NB4 (cell line): ENCODE measurements at regions not wholly inside any gene's neighbourhood (a gene's known extent, or its start where the extent isn't known, plus 50 kb on each side); places are given as distances from the start of the nearest gene placed in this dataset.

Source experiments
- CTCF ChIP-seq: IDR thresholded peaks from one replicate; pipeline ENCODE4 v1.5.1; 2012; ENCODE audit warnings: low read depth, low read length
- MAX ChIP-seq: IDR thresholded peaks from 2 replicates; pipeline ENCODE4 v1.6.1; 2011; ENCODE audit warnings: low read depth, low read length
- MYC ChIP-seq: IDR thresholded peaks from 2 replicates; pipeline ENCODE4 v1.6.1; 2011; ENCODE audit warnings: low read depth, low read length
- POLR2A ChIP-seq: IDR thresholded peaks from 2 replicates; pipeline ENCODE4 v1.6.1; 2011; ENCODE audit warnings: mild to moderate bottlenecking; ENCODE audit not compliant: insufficient read length; ENCODE audit errors: extremely low read depth

- TF ChIP-seq POLR2A (no peak), CTCF (no peak), MYC (no peak), MAX (no peak)
Measured at GRCh38 chr2:198387677-198388076, 583.3 kb downstream of the PLCL1 start.
